ENCODE measurements at regions not wholly inside any gene's neighbourhood (a gene's known extent, or its start where the extent isn't known, plus 50 kb on each side); places are given as distances from the start of the nearest gene placed in this dataset.

GRCh38 chr5:63822614-63823013 lies 139.6 kb downstream of the HTR1A start:
- TF ChIP-seq, protein P1, sequence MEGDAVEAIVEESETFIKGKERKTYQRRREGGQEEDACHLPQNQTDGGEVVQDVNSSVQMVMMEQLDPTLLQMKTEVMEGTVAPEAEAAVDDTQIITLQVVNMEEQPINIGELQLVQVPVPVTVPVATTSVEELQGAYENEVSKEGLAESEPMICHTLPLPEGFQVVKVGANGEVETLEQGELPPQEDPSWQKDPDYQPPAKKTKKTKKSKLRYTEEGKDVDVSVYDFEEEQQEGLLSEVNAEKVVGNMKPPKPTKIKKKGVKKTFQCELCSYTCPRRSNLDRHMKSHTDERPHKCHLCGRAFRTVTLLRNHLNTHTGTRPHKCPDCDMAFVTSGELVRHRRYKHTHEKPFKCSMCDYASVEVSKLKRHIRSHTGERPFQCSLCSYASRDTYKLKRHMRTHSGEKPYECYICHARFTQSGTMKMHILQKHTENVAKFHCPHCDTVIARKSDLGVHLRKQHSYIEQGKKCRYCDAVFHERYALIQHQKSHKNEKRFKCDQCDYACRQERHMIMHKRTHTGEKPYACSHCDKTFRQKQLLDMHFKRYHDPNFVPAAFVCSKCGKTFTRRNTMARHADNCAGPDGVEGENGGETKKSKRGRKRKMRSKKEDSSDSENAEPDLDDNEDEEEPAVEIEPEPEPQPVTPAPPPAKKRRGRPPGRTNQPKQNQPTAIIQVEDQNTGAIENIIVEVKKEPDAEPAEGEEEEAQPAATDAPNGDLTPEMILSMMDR (IDR thresholded peaks at IDR 0.05): peak in 1 of 6 experiments; percentile 11
- no peak for TF ChIP-seq POLR2A (IDR thresholded peaks at IDR 0.05)
